HG02588 (cell line): ENCODE measurements at regions not wholly inside any gene's neighbourhood (a gene's known extent, or its start where the extent isn't known, plus 50 kb on each side); places are given as distances from the start of the nearest gene placed in this dataset.
"Not testable (repeated sequence)": the region's sequence is repeated elsewhere in the genome, so short reads cannot be mapped to it uniquely, and the experiment has no call there.

Experiments used
- ATAC-seq: cut with Tn5 transposase; IDR thresholded peaks from one replicate; pipeline ENCODE4 v1.9.1; 2021; ENCODE audit warnings: mild to moderate bottlenecking, moderate library complexity; ENCODE audit not compliant: unreplicated experiment

- ATAC-seq, result no peak
Measured at GRCh38 chr5:71904852-71905251, 185.8 kb downstream of the CARTPT start.

- no peak for ATAC-seq
Measured at GRCh38 chr5:71905834-71906711, 187.0 kb downstream of the CARTPT start.

GRCh38 chr5:71907001-71907588 lies 188.0 kb downstream of the CARTPT start:
- ATAC-seq, result no peak

- ATAC-seq, result no peak
Measured at GRCh38 chr5:71907608-71908145, 188.6 kb downstream of the CARTPT start.

GRCh38 chr5:71910741-71911140 lies 191.7 kb downstream of the CARTPT start:
- no peak for ATAC-seq

- no peak for ATAC-seq
Measured at GRCh38 chr5:71912021-71912420, 192.9 kb downstream of the CARTPT start.

- ATAC-seq, result no peak
Measured at GRCh38 chr5:71914281-71914680, 193.0 kb upstream of the MAP1B start.

- no peak for ATAC-seq
Measured at GRCh38 chr5:71922584-71923106, 184.6 kb upstream of the MAP1B start.

GRCh38 chr5:71923755-71924154 lies 183.5 kb upstream of the MAP1B start:
- ATAC-seq, result no peak

GRCh38 chr5:71924325-71924724 lies 182.9 kb upstream of the MAP1B start:
- ATAC-seq, result no peak

- no peak for ATAC-seq
Measured at GRCh38 chr5:71924980-71925379, 182.3 kb upstream of the MAP1B start.

- no peak for ATAC-seq
Measured at GRCh38 chr5:71925608-71926091, 181.6 kb upstream of the MAP1B start.

GRCh38 chr5:71929003-71929402 lies 178.3 kb upstream of the MAP1B start:
- no peak for ATAC-seq

- not testable (repeated sequence) for ATAC-seq
Measured at GRCh38 chr5:71930554-71930953, 176.7 kb upstream of the MAP1B start.

GRCh38 chr5:71932131-71932654 lies 175.1 kb upstream of the MAP1B start:
- no peak for ATAC-seq

- no peak for ATAC-seq
Measured at GRCh38 chr5:71932655-71933338, 174.5 kb upstream of the MAP1B start.

GRCh38 chr5:71934322-71934721 lies 173.0 kb upstream of the MAP1B start:
- no peak for ATAC-seq

GRCh38 chr5:71937921-71938698 lies 169.2 kb upstream of the MAP1B start:
- no peak for ATAC-seq

- no peak for ATAC-seq
Measured at GRCh38 chr5:71938895-71939294, 168.4 kb upstream of the MAP1B start.
